ENCODE measurements at regions not wholly inside any gene's neighbourhood (a gene's known extent, or its start where the extent isn't known, plus 50 kb on each side); places are given as distances from the start of the nearest gene placed in this dataset.

- H3K27me3 ChIP-seq (ENCODE audit: insufficient read depth, poor library complexity, severe bottlenecking): no peaks in the 10 kb centered on the region
- DNase-seq (ENCODE audit: low read depth in 1 of 2, low spot score in 1 of 2): no peak
- no peak overlapping the region for H3K27ac ChIP-seq (replicated peaks)
- no peak for TF ChIP-seq SPI1 (IDR thresholded peaks at IDR 0.05; ENCODE audit: borderline replicate concordance, low read depth)
- H3K4me3 ChIP-seq (replicated peaks; ENCODE audit: insufficient read depth, low read length): no peak overlapping the region
Measured at GRCh38 chr6:132954936-132955335, 140.6 kb downstream of the RPS12 start.

GRCh38 chr6:132959639-132960326, 145.4 kb downstream of the RPS12 start:
- no peak overlapping the region for H3K4me3 ChIP-seq (replicated peaks; ENCODE audit: insufficient read depth, low read length)
- no peaks in the 10 kb centered on the region for H3K27me3 ChIP-seq (ENCODE audit: insufficient read depth, poor library complexity, severe bottlenecking)
- DNase-seq (ENCODE audit: low read depth in 1 of 2, low spot score in 1 of 2): no peak
- H3K27ac ChIP-seq (replicated peaks): no peak overlapping the region
- no peak for TF ChIP-seq CTCF (IDR thresholded peaks at IDR 0.05; ENCODE audit: insufficient read depth, low read length)
- TF ChIP-seq GABPA (IDR thresholded peaks at IDR 0.05; ENCODE audit: low read depth): no peak
- TF ChIP-seq SPI1 (IDR thresholded peaks at IDR 0.05; ENCODE audit: borderline replicate concordance, low read depth): no peak
- TF ChIP-seq POLR2AphosphoS5 (IDR thresholded peaks at IDR 0.05; ENCODE audit: low read depth): no peak
- TF ChIP-seq, protein P1, sequence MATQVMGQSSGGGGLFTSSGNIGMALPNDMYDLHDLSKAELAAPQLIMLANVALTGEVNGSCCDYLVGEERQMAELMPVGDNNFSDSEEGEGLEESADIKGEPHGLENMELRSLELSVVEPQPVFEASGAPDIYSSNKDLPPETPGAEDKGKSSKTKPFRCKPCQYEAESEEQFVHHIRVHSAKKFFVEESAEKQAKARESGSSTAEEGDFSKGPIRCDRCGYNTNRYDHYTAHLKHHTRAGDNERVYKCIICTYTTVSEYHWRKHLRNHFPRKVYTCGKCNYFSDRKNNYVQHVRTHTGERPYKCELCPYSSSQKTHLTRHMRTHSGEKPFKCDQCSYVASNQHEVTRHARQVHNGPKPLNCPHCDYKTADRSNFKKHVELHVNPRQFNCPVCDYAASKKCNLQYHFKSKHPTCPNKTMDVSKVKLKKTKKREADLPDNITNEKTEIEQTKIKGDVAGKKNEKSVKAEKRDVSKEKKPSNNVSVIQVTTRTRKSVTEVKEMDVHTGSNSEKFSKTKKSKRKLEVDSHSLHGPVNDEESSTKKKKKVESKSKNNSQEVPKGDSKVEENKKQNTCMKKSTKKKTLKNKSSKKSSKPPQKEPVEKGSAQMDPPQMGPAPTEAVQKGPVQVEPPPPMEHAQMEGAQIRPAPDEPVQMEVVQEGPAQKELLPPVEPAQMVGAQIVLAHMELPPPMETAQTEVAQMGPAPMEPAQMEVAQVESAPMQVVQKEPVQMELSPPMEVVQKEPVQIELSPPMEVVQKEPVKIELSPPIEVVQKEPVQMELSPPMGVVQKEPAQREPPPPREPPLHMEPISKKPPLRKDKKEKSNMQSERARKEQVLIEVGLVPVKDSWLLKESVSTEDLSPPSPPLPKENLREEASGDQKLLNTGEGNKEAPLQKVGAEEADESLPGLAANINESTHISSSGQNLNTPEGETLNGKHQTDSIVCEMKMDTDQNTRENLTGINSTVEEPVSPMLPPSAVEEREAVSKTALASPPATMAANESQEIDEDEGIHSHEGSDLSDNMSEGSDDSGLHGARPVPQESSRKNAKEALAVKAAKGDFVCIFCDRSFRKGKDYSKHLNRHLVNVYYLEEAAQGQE (IDR thresholded peaks at IDR 0.05; ENCODE audit: insufficient replicate concordance, low read depth): no peak

DNA sequence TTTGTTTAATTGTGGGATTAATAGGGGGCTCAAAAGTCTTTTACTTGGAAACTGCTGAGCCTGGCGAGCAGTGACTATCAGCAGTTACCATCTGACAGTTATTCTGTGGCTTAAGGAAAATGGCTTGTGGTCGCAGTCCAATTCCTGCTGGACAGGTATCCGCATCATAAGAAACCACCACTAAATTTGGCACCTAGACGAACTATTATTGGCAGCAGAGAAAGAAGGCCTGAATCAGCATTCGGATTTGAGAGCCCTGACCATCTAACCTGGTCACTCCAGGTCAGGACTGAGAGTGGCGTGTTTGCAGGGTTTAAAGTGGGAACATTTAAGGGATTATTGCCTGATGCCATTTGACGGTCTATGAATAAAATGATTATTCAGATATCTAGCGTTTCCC, 146.4 kb downstream of the RPS12 start:
- no peaks in the 10 kb centered on the region for H3K27me3 ChIP-seq (ENCODE audit: insufficient read depth, poor library complexity, severe bottlenecking)

More for the DNA sequence above, 146.4 kb downstream of the RPS12 start:
- Histone ChIP-seq H3K27ac (replicated peaks) (no peak overlapping the region), H3K4me3 (replicated peaks; ENCODE audit: insufficient read depth, low read length) (no peak overlapping the region)
- TF ChIP-seq SPI1 (IDR thresholded peaks at IDR 0.05; ENCODE audit: borderline replicate concordance, low read depth) (no peak), CTCF (IDR thresholded peaks at IDR 0.05; ENCODE audit: insufficient read depth, low read length) (no peak), GABPA (IDR thresholded peaks at IDR 0.05; ENCODE audit: low read depth) (no peak), POLR2AphosphoS5 (IDR thresholded peaks at IDR 0.05; ENCODE audit: low read depth) (no peak)
- TF ChIP-seq, protein P1 (IDR thresholded peaks at IDR 0.05; ENCODE audit: insufficient replicate concordance, low read depth): no peak
- no peak for DNase-seq (ENCODE audit: low read depth in 1 of 2, low spot score in 1 of 2)

Measured in HL-60 (cell line).